HK-2 (cell line): ENCODE measurements at regions not wholly inside any gene's neighbourhood (a gene's known extent, or its start where the extent isn't known, plus 50 kb on each side); places are given as distances from the start of the nearest gene placed in this dataset.
"Not testable (repeated sequence)": the region's sequence is repeated elsewhere in the genome, so short reads cannot be mapped to it uniquely, and the experiment has no call there.

Source experiments
- DNase-seq: peaks from one replicate; pipeline ENCODE4 v3.0.0-alpha.2; 2018; ENCODE audit not compliant: unreplicated experiment

GRCh38 chr12:65734226-65734625 lies 90.1 kb upstream of the HMGA2 start:
- no peak for DNase-seq

DNA sequence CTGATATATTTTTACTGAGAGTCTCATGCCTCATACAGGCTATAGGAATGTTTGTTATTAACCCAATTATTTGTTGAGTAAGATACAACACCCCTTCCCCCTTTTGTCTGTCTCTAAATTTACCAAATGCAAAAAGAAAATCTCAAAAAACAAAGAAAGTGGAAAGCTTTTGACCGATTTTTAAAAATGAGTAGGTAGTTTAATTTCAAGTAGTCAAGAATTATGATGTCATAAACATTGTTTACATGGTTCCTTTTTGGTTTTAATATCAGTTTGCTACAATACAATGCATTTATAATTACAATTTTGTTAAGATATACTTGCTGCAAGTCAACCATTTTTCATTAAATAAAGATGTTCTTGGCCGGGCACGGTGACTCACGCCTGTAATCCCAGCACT lies 84.7 kb upstream of the HMGA2 start:
- no peak for DNase-seq

DNA sequence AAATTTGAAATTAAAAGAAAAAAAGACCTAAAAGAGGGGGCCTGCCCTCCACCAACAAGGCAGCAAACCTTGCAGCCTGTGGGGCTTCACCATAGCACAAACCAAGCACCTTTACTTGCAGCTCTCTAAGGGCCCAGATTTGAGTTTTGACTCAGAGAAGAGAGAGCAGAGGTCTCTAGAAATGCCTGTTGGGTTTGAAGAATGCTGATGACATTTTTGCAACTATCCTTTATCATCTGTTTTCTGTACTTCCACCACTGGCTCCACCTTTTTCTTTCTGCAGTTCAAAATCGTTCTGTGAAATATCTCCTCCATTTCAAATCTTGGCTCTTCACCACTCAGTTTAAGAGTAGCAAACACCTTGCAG lies 83.8 kb upstream of the HMGA2 start:
- no peak for DNase-seq

GRCh38 chr12:65740873-65741600 lies 83.2 kb upstream of the HMGA2 start:
- peak; percentile 92 for DNase-seq

DNA sequence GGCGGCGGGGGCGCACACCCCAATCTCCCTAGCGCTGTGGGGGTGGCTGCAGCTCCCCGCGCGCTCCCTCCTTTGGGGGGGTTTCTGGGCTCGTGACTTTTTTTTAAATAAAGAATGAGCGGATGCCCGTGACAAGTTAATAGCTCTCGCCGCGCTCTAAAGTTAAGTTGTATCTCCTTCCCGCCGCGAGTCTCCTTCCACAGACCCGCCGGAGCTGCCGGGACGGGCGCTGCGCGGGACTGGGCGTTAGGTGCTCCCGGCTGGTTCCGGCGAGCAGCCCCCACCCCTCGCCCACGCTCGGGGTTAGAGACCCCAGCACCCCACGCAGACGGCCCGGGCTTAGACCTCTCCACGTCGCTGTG lies 82.6 kb upstream of the HMGA2 start:
- no peak for DNase-seq

GRCh38 chr12:65742018-65743010 lies 82.0 kb upstream of the HMGA2 start:
- DNase-seq, result peak; percentile 76

DNA sequence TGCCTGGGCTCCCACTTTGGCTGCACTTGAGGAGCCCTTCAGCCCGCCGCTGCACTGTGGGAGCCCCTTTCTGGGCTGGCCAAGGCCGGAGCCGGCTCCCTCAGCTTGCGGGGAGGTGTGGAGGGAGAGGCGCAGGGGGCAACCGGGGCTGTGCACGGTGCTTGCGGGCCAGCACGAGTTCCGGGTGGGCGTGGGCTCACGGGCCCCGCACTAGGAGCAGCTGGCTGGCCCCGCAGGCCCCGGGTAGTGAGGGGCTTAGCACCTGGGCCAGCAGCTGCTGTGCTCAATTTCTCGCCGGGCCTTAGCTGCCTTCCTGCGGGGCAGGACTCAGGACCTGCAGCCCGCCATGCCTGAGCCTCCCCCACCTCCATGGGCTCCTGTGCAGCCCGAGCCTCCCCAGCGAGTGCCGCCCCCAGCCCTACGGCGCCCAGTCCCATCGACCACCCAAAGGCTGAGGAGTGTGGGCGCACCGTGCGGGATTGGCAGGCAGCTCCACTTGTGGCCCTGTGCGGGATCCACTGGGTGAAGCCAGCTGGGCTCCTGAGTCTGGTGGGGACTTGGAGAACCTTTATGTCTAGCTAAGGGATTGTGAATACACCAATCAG lies 79.9 kb upstream of the HMGA2 start:
- not testable (repeated sequence) for DNase-seq

- DNase-seq, result no peak
Measured at GRCh38 chr12:65747338-65747737, 76.9 kb upstream of the HMGA2 start.

DNA sequence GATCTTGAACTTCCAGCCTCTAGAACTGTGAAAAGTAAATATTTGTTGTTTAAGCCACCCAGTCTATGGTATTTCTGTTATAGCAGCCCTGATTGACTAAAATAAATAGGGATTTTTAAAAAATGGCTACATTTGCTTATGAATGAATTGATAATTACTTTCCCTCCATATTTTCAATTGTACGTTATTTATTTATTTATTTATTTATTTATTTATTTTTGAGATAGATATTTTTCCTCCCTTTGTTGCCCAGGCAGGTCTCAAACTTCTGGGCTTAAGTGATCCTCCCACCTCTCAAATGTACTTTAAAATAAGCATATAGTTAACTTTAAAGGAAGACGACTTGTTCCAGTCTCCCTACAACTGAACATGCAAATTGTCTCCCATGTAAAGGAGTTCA lies 76.0 kb upstream of the HMGA2 start:
- DNase-seq, result no peak

GRCh38 chr12:65754290-65754689 lies 70.0 kb upstream of the HMGA2 start:
- DNase-seq, result no peak

DNA sequence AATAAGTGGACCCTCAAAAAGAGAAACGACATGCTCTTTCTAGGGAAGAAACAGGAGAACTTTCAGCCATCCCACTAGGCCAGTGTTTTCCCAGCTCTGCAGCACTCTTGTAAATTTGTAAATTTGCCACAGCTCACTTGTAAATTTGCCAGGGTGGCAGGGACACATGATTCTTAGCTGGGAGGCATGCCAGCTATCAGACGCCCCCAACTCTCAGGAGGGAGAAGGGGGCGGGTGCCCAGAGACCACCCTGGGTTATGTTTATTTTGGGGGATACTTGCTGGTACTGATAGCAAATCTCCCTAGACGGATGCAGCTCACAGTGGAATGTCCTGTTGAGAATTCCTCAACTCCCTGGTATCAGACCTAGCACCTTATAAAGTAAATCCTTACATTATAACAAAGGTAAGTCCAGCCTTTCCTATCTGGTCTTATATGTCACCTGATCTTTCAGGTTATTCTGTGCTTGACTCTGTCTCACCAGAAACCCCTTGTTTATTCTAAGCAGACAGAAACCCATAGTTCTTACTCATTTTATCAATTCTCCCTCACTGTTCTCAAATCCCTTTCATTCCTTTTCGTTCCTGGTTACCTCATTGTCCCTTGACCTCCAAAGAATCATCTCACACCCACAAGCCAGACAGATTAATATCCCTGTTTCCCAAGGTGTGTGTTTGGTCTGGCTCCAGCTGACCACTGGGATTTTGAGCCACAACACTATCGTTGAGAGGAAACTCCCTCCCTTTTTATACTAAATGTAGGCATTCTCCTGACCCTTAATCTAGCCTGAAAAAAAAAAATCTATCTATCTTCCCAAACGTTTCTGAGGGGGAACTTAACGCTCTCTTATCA lies 69.3 kb upstream of the HMGA2 start:
- DNase-seq, result no peak

DNA sequence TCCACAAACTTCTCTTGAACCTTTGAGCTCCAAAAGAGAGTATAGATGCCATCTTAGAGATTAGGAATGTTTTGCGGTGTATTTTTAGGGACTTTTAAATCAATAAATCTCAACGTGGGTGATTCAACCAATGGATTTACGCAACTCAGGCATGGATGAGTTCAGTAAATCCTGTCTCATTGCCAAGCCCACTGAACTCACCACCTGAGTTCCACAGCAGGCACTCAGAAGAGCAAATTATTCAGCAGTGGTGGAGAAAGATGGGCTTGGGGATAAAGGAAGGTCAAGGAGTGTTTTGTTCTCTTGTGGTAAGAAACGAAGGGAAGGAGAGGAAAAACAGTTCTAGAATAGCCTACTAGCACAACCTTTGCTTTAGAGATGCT lies 68.7 kb upstream of the HMGA2 start:
- DNase-seq, result no peak

DNA sequence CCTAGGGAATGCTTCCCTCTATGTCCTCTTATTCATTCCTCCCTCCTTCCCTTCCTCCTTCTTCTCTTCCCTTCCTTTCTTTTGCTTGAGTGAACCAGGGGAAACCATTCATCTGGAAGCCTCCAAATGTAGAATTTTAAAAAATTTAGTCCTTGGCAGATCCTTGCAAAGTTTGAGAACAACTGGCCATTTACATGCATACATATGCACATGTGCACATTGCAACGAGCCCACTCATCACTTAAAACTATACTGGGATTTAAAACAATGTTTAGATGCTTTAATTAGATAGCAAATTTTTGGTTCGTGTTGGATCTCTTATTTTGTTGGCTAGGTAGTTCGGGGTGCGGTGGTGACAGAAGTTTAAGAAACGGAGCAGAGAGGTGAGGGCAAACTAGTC lies 68.0 kb upstream of the HMGA2 start:
- DNase-seq, result no peak

DNA sequence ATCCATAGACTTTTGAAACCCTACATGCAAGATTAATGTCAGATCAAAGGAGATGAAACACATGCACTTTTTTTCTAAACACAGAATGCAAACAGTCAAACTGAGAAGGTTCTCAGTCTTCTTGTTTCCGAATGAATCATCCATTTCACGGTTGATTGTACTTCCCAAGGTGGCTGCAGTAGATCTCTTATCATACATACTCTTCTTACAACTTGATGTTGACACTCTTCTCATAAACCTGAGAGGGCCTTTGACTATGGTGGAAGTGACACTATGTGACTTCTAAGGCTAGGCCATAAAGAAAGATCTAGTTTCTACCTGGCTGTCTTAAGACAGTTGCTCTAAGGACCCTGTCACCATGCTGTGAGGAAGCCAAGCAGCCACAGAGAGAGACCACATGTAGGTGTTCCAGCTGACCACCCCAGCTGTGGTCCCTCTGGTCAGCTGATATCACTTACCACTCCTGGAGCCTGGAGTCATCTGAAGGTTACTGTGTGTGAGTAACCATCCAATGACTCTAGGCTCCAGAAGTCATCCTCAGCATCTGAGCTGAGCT lies 67.2 kb upstream of the HMGA2 start:
- peak; percentile 35 for DNase-seq

DNA sequence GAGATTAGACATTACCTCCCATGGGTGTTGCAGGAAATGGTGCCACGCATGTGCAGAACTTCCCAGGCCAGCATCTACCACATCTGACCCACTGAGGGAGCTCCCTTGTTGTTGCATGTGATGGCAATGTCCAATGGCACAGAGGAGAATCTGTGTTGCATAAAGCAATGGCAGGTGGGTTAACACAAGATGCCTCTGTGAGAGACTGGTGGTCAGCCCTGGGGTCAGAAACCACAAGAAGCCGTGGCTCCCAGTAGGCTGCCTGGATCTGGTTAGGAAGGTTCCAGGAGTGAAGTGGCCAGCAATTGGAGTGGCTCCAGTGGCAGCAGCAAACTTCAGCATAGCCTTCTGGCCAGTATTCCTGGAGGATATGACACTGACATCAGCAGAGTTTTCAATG lies 65.9 kb upstream of the HMGA2 start:
- DNase-seq, result no peak

DNA sequence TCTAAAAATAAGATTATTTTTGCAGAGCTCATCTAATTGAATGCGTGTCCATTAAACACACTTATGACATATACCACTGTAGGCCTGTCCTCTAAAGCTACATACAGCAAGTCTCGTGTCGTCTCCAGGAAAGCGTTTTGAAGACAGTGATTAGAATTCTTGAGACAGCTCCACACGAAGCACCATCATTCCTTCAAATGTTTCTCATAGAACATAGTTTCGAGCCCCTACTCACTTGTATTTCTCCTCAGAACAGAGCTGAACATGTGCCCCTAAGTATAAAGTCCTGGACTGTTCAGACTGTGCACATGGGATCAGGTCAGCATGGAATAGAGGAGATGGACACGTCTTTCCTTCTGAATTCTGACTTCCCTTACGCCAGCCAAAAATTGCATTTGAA lies 64.5 kb upstream of the HMGA2 start:
- no peak for DNase-seq

DNA sequence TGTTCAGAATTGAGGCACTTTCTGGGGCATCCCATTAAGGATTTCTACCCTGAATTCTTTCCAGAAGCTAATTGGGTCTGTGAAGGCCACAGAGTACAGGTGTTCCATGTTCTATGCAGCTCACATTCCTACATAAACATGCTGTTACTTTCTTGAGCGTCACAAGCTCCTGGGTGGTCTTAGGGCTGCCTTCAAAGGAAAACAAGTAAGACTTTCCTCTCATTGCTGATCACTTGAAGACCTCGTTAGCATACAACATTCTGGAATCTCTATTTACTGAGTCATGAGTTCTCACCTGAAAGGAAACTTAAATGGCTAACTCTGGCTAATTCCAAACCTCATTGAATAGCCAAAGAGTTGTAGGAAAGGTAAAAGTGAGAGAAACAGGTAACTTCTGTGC lies 63.0 kb upstream of the HMGA2 start:
- no peak for DNase-seq

DNA sequence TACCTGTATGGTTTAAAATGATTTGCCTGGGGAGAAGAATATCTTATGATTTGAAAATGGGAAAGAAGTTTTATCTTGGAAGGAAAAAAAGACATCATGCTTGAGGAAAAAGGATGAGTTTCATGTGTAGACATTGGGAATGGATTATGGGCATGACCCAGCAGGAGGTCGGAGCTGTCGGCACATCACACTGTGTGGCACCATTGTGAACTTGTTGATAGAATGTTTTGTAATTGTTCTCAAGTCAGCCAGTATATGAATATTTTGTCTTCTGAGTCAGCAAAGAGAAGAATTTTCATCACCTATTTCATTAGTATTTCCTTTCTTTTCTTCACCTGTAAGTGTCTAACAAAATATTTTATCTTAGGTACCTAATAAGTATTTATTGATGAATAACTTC lies 60.0 kb upstream of the HMGA2 start:
- no peak for DNase-seq

- no peak for DNase-seq
Measured at GRCh38 chr12:65765436-65765813, 58.9 kb upstream of the HMGA2 start.

DNA sequence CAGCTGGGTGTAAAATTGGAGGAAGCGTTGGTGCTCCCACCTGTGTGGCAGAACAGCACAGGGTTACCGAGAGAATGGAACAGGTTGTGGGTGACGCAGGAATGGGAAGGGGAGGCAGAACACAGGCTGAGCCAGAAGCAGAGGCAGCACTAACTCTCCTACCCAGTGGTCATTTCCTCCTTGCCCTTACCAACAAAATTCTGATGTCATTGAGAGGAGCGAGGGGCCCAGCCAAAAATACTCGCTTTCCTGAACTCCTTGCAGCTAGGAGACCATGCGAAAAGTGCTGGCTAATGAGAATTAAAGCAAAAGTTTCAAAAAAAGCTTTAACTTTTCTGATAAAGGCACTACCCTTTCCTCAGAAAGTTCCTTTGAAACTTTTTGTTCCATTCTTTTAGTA lies 54.4 kb upstream of the HMGA2 start:
- DNase-seq, result no peak
